ENCODE measurements at regions not wholly inside any gene's neighbourhood (a gene's known extent, or its start where the extent isn't known, plus 50 kb on each side); places are given as distances from the start of the nearest gene placed in this dataset.

- TF ChIP-seq CTCF (IDR thresholded peaks at IDR 0.05) (no peak), POLR2AphosphoS5 (IDR thresholded peaks at IDR 0.05) (no peak)
Measured at GRCh38 chr4:130591091-130591490, 1495.1 kb downstream of the C4orf33 start.
